Spinal cord (tissue), 9 donors: ENCODE measurements at regions not wholly inside any gene's neighbourhood (a gene's known extent, or its start where the extent isn't known, plus 50 kb on each side); places are given as distances from the start of the nearest gene placed in this dataset.

ENCODE experiments used
- DNase-seq, 6 donors: peaks; one replicate each; pipeline versions ENCODE4 v3.0.0 to v3.0.0-alpha.2; 2013 to 2015; ENCODE audit warnings: low spot score in 6 of 6, low read depth in 4 of 6
- H3K27ac ChIP-seq: one replicate; pipeline ENCODE4 v1.5.1; 2013; ENCODE audit warnings: low read depth, low read length, control low read depth
- H3K27me3 ChIP-seq: one replicate; pipeline ENCODE4 v1.6.1; 2013; ENCODE audit warnings: low read length; ENCODE audit not compliant: control insufficient read depth, insufficient read depth
- H3K36me3 ChIP-seq: one replicate; pipeline ENCODE4 v1.6.1; 2013; ENCODE audit warnings: low read length; ENCODE audit not compliant: control insufficient read depth, insufficient read depth
- H3K4me1 ChIP-seq: one replicate; pipeline ENCODE4 v1.6.1; 2013; ENCODE audit warnings: low read length; ENCODE audit not compliant: control insufficient read depth, insufficient read depth
- H3K4me3 ChIP-seq: one replicate; pipeline ENCODE4 v1.5.1; 2013; ENCODE audit warnings: low read depth, low read length, control low read depth
- H3K9me3 ChIP-seq: one replicate; pipeline ENCODE4 v1.6.1; 2013; ENCODE audit warnings: low read length; ENCODE audit not compliant: control insufficient read depth, insufficient read depth
- WGBS: methylation state at CpG from one replicate; pipeline ENCODE4 v1.1.5; 2013; ENCODE audit warnings: missing lambda C conversion rate; ENCODE audit not compliant: insufficient coverage; 5-methylcytosine and 5-hydroxymethylcytosine counted together
- donor health status: healthy.

GRCh38 chr19:28247243-28247642, 965.7 kb downstream of the UQCRFS1 start:
- no peak overlapping the region for H3K4me3 ChIP-seq
- no peaks in the 10 kb centered on the region for H3K9me3 ChIP-seq
- no peaks in the 10 kb centered on the region for H3K4me1 ChIP-seq
- H3K27ac ChIP-seq: no peak overlapping the region
- H3K27me3 ChIP-seq: no peaks in the 10 kb centered on the region
- WGBS: 100% methylated on average over 1 of the region's 2 CpGs
- no peaks in the 10 kb centered on the region for H3K36me3 ChIP-seq
- DNase-seq: no peak

- no CpG with 5 or more reads among the region's 3 CpGs for WGBS
- DNase-seq: no peak
- Histone ChIP-seq H3K4me1 (no peaks in the 10 kb centered on the region), H3K9me3 (no peaks in the 10 kb centered on the region), H3K27me3 (no peaks in the 10 kb centered on the region), H3K36me3 (no peaks in the 10 kb centered on the region), H3K4me3 (no peak overlapping the region), H3K27ac (no peak overlapping the region)
Observed at GRCh38 chr19:28245937-28246336, 967.0 kb downstream of the UQCRFS1 start.

GRCh38 chr19:28244966-28245365, 968.0 kb downstream of the UQCRFS1 start:
- Histone ChIP-seq H3K27me3 (no peaks in the 10 kb centered on the region), H3K4me3 (no peak overlapping the region), H3K9me3 (no peaks in the 10 kb centered on the region), H3K36me3 (no peaks in the 10 kb centered on the region), H3K4me1 (no peaks in the 10 kb centered on the region), H3K27ac (no peak overlapping the region)
- WGBS: 93% methylated on average over 6 of the region's 6 CpGs
- no peak for DNase-seq

- WGBS: 54% methylated on average over 5 of the region's 7 CpGs
- no peak overlapping the region for H3K4me3 ChIP-seq
Observed at GRCh38 chr19:28242317-28242927, 970.5 kb downstream of the UQCRFS1 start.

GRCh38 chr19:28239270-28239669, 973.7 kb downstream of the UQCRFS1 start:
- Histone ChIP-seq H3K4me3 (no peak overlapping the region), H3K27me3 (no peaks in the 10 kb centered on the region), H3K9me3 (no peaks in the 10 kb centered on the region), H3K4me1 (no peaks in the 10 kb centered on the region), H3K27ac (no peak overlapping the region), H3K36me3 (no peaks in the 10 kb centered on the region)
- DNase-seq: peak in 2 of 6 donors; percentile 21 to 34
- 33% methylated on average over 4 of the region's 5 CpGs for WGBS

More at GRCh38 chr19:28242317-28242927, 970.5 kb downstream of the UQCRFS1 start:
- no peaks in the 10 kb centered on the region for H3K9me3 ChIP-seq
- no peaks in the 10 kb centered on the region for H3K36me3 ChIP-seq
- no peak overlapping the region for H3K27ac ChIP-seq
- no peaks in the 10 kb centered on the region for H3K27me3 ChIP-seq
- H3K4me1 ChIP-seq: no peaks in the 10 kb centered on the region
- DNase-seq: peak in 2 of 6 donors; percentile 41 to 50

GRCh38 chr19:28238270-28238820, 974.6 kb downstream of the UQCRFS1 start:
- DNase-seq: peak in 1 of 6 donors; percentile 81
- Histone ChIP-seq H3K9me3 (no peaks in the 10 kb centered on the region), H3K27ac (no peak overlapping the region), H3K4me1 (no peaks in the 10 kb centered on the region), H3K27me3 (no peaks in the 10 kb centered on the region), H3K36me3 (no peaks in the 10 kb centered on the region), H3K4me3 (no peak overlapping the region)

- DNase-seq: no peak
- Histone ChIP-seq H3K27ac (no peak overlapping the region), H3K27me3 (no peaks in the 10 kb centered on the region), H3K9me3 (no peaks in the 10 kb centered on the region), H3K36me3 (no peaks in the 10 kb centered on the region), H3K4me3 (no peak overlapping the region), H3K4me1 (no peaks in the 10 kb centered on the region)
- 71% methylated on average over 1 of the region's 4 CpGs for WGBS
Observed at GRCh38 chr19:28235606-28236125, 977.3 kb downstream of the UQCRFS1 start.

- H3K27ac ChIP-seq: no peak overlapping the region
- no peaks in the 10 kb centered on the region for H3K27me3 ChIP-seq
- H3K4me1 ChIP-seq: no peaks in the 10 kb centered on the region
- WGBS: 69% methylated on average over 2 of the region's 6 CpGs
- H3K36me3 ChIP-seq: no peaks in the 10 kb centered on the region
- H3K9me3 ChIP-seq: no peaks in the 10 kb centered on the region
- H3K4me3 ChIP-seq: no peak overlapping the region
- no peak for DNase-seq
Observed at GRCh38 chr19:28234637-28235036, 978.3 kb downstream of the UQCRFS1 start.

GRCh38 chr19:28228854-28229253, 984.1 kb downstream of the UQCRFS1 start:
- DNase-seq: no peak
- WGBS: 90% methylated on average over 1 of the region's 2 CpGs

GRCh38 chr19:28224441-28224840, 988.5 kb downstream of the UQCRFS1 start:
- no peaks in the 10 kb centered on the region for H3K36me3 ChIP-seq
- H3K27me3 ChIP-seq: no peaks in the 10 kb centered on the region
- no peak for DNase-seq
- WGBS: 93% methylated on average over 6 of the region's 10 CpGs
- no peaks in the 10 kb centered on the region for H3K4me1 ChIP-seq
- no peak overlapping the region for H3K27ac ChIP-seq
- H3K9me3 ChIP-seq: no peaks in the 10 kb centered on the region
- H3K4me3 ChIP-seq: no peak overlapping the region

More at GRCh38 chr19:28228854-28229253, 984.1 kb downstream of the UQCRFS1 start:
- no peak overlapping the region for H3K27ac ChIP-seq
- no peaks in the 10 kb centered on the region for H3K27me3 ChIP-seq
- H3K9me3 ChIP-seq: no peaks in the 10 kb centered on the region
- H3K4me1 ChIP-seq: no peaks in the 10 kb centered on the region
- no peak overlapping the region for H3K4me3 ChIP-seq
- H3K36me3 ChIP-seq: no peaks in the 10 kb centered on the region
